KBM-7 (cell line): ENCODE measurements at regions not wholly inside any gene's neighbourhood (a gene's known extent, or its start where the extent isn't known, plus 50 kb on each side); places are given as distances from the start of the nearest gene placed in this dataset.
"Not testable (repeated sequence)": the region's sequence is repeated elsewhere in the genome, so short reads cannot be mapped to it uniquely, and the experiment has no call there.

Source experiments
- DNase-seq: peaks from one replicate; pipeline ENCODE4 v3.0.0-alpha.2; 2015
- in situ Hi-C: fragments of 300-500 bp; cut with MboI; formaldehyde crosslinking; loops from 2 replicates; pipeline ENCODE4 v1.14.3; 2020; ENCODE audit warnings: low sequenced_read_pairs, low pct_unique_long_range_greater_than_20kb, mixed read lengths

DNA sequence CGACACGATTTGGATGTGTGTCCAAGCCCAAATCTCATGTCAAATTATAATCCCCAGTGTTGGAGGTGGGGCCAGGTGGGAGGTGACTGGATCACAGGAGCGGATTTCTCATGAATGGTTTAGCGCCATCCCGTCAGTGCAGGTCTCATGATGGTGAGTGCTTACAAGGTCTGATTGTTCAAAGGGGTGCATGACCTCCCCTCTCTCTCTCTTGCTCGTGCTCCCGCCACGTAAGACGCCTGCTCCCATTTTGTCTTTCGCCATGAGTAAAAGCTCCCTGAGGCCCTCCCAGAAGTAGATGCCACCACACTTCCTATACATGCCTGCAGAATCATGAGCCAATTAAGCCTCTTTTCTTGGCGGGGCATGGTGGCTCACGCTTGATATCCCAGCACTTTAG is 71.5 kb upstream of the NANOS1 start:
- in situ Hi-C loops, result no loop called here
- no peak for DNase-seq

DNA sequence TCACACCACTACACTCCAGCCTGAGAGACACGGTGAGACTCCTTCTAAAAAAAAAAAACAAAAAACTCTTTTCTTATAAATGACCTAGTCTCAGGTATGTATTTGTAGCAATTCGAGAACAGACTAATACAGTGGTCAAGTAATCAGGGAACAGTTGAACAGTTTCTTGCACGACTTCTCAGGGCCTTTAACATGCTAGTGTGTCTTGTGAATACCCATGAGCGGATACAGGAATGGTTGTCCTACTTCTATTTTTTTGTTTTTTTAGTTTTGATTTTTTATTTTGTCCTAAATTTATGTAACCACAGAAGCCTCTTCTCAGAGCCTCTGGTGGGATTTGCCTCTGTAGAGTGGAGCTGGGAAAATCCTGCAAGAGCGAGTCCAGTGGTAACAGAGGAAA is 71.0 kb upstream of the NANOS1 start:
- in situ Hi-C loops, result no loop called here
- no peak for DNase-seq

DNA sequence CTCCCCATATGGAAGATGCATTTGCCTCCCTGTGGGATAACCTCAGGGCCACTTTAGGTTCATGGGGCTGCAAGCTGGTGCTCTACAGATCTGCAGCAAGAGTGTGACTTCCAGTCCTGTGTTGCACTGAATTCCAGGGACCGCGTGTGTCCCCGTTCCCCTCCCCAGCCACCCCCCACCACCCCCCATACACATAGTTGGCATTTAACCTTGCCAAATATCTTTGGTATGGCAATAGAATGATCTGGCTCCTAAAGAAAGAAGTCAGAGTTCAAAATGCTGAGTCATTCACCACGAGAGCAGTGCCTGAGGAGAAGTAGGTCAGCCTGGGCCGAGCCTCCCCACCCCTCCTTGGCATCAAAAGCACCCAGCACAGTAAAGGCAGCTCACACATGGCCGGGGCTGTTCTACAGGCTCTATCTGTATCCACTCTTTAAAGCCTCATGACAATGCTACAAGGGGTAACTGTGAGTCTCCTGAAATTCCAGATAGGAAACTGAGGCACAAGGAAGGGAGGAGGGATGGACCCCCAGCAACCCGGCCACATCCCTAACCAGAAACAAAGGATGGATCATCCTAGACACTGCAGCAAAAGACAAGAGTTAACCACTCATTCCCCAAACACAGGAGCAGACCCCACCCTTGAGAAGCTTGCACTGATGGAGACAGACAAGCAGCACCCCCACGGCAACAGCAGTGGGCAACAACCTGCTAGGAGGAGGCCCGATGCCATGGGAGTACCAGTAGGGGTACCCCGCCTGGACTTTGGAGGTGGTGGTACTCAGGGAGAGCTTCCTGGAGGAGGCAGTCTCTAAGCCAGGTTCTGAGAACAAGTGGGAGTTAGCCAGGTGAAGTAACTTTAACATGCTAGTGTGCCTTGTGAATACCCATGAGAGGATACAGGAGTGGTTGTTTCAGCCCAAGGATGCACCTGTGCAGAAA is 70.3 kb upstream of the NANOS1 start:
- in situ Hi-C loops, result no loop called here
- DNase-seq, result no peak

GRCh38 chr10:118960157-118961090 is 69.1 kb upstream of the NANOS1 start:
- DNase-seq, result no peak
- in situ Hi-C loops, result no loop called here

DNA sequence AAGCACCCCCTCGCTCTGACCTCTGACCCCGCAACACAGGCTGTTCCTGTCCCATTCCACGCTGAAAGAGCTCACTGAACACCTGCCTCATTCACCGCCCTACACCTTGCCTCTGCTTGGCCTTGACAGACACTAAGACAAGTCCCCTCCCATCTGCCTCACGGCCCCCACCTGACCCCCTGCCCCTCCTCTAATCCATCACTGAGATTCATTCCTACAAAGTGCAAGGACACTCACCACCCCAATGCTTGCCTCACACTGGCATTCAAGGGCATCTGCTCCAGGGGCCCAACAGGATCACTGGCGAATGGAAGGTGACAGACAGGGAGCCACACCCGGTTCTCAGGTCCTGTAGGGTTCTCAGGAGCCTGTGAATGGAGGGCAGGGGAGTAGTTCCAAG is 68.1 kb upstream of the NANOS1 start:
- no peak for DNase-seq
- in situ Hi-C loops, result no loop called here

DNA sequence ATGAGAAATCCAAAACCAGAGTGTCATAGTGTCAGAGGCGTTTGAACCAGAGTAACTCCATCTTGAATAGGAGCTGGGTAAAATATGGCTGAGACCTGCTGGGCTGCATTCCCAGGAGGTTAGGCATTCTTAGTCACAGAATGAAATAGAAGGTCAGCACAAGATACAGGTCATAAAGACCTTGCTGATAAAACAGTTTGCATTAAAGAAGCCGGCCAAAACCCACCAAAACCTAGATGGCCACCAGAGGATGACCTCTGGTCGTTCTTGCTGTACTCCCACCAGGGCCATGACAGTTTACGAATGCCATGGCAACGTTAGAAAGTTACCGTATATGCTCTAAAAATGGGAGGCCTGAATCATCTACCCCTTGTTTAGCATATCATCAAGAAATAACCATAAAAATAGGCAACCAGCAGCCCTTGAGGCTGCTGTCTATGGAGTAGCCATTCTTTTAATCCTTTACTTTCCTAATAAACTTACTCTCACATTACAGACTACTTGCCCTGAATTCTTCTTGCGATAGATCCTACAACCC is 67.1 kb upstream of the NANOS1 start:
- DNase-seq, in situ Hi-C loops: not testable (repeated sequence)

DNA sequence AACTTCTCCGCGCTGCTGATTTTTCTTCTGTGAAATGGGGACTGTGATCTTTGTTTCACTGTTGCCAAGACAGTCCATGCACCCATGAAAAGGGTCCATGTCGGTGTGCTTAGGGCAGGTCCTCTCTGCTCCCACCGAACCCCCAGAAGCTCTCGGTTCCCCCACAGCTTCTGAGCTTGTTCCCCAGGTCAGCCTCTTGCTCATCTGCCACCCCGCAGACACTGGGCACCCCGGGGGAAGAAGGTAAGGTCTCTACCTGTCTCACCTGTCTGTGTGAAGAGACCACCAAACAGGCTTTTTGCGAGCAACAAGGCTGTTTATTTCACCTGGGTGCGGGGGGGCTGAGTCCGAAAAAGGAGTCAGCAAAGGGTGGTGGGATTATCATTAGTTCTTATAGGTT is 66.2 kb upstream of the NANOS1 start:
- in situ Hi-C loops, result no loop called here
- DNase-seq, result no peak

GRCh38 chr10:118963933-118964332 is 65.6 kb upstream of the NANOS1 start:
- DNase-seq, result no peak
- in situ Hi-C loops, result no loop called here

GRCh38 chr10:118964476-118964875 is 65.0 kb upstream of the NANOS1 start:
- DNase-seq, in situ Hi-C loops: not testable (repeated sequence)

DNA sequence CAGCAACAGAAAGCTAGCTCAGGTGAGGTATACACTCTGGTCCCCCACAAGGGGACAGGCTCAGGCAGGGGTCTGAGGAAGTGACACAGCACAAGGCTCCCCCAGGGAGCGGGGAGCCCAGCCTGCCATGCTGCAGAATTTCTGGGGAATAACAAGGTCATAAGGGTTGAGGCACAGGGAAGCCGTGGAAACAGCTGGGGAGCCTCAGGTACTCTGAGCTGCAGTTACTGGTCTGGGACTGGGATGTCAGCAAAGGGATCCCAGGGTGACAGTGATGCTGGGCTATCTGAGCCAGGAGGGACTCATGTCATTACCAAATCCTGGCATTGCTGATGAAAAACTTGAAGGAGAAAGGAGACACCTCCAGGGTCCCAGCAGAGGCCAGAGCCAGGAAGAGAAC is 64.4 kb upstream of the NANOS1 start:
- in situ Hi-C loops, result no loop called here
- no peak for DNase-seq

GRCh38 chr10:118965645-118966044 is 63.9 kb upstream of the NANOS1 start:
- in situ Hi-C loops, result no loop called here
- DNase-seq, result no peak

DNA sequence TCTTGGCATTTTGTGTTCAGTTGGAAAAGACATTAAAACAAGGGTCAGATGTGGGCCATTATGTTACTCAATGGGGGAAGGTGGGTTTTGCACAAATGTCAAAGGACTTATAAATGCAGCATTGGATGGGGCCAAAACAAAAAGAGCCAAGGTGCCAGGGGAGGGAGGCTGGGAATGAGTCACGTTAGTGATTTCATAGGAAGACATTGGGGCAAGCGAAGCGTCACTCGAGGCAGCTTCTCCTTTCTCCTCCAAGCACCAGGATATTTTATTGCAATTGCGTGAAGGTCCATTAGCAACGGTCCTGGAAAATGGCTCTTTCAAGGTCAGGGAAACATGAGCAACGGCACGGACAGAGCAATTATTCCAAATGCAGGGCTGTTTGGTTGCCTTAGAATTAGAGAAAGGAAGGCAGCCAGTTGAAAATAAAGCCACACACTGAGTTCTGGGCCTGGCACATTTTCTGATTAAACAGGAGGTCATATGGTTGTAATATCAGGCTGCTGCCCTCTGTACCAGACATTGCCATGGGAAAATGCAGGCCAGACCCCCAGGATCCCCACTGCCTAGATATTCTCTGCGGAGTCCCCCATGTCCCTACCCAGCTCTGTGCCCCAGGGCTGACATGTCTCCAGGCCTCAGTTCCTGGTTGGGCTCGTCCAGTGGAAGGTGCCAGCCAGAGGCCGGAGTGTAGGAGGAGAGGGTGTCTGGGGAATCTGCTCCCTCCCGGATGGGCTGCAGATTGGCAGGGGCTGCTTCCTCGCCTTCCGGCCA is 63.3 kb upstream of the NANOS1 start:
- in situ Hi-C loops, result no loop called here
- no peak for DNase-seq

DNA sequence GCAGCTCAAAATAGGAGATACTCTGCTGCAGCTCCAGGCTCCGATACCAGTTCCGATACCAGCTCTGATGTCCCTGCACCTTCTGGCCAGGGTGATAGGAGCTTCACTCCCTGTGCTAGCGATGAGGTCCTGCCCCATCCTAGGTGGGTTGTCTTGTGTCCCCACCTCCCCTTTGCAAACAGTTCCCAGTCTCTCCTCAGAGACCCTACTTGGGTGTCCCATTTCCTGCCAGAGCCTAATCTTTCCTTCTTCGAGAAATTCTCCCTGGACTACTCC is 62.7 kb upstream of the NANOS1 start:
- no peak for DNase-seq
- in situ Hi-C loops, result no loop called here

DNA sequence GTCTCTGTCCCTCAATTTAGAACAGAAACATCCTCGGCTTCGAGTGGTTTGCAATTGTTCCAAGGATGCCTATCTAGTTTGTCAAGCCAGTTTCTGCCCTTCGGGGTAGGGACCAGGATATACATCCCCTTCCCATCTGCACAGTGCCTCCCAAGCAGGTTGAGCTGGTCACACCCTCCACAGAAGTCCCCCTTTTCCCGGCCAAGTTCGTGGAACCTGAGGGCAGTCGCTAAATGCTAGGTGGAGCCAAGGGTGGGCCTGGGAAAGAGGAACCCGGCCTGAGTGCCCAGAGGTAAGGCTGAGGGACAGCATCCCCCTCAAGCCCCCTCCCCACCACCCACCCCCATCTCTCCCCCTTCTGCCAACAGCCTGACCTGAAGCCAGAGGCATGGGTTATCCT is 62.4 kb upstream of the NANOS1 start:
- in situ Hi-C loops, result no loop called here
- no peak for DNase-seq

GRCh38 chr10:118968060-118968459 is 61.5 kb upstream of the NANOS1 start:
- in situ Hi-C loops, result no loop called here
- DNase-seq, result no peak

DNA sequence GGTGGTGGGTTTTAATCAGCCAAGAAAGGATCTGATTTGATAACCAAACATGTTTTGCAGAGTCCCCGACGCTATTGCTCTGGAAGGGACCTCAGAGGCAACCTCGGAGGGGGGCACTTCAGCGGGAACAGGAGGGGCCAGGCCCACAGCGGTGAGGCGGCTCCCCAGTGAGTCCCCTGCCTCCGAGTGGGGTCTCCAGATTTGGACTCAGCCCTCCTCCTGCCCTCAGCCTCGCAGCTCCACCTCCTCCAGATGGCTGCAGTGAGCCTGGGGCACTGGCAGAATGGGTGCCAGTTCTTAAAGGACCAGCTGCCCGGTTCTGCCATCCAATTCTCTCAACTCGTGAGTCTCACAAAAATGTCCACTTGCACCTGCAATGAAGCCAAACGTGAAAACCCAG is 61.0 kb upstream of the NANOS1 start:
- no peak for DNase-seq
- in situ Hi-C loops, result no loop called here

DNA sequence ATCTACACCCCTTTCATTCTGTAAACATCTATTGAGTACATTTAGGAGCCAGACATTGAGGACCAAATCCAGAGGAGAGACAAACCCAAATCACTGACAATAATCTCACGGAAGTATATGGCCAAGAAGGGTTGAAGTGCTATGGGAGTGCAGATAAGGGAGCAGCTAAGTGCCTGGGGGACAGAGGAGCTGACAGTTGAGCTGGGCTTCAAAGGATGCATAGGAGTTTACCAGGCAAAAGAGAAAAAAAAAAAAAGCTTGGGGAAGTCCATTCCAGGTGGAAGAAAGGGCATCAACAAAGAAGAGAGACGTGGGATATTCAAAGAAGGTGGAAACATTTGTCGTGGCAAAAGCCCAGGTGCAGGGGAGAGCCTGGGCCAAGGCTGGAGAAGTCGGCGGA is 60.5 kb upstream of the NANOS1 start:
- no peak for DNase-seq
- in situ Hi-C loops, result no loop called here

- no peak for DNase-seq
- in situ Hi-C loops, result no loop called here
Observed at GRCh38 chr10:118970770-118971169, 58.7 kb upstream of the NANOS1 start.

- DNase-seq, result no peak
- in situ Hi-C loops, result no loop called here
Observed at GRCh38 chr10:118971187-118971586, 58.3 kb upstream of the NANOS1 start.
